ENCODE measurements at regions not wholly inside any gene's neighbourhood (a gene's known extent, or its start where the extent isn't known, plus 50 kb on each side); places are given as distances from the start of the nearest gene placed in this dataset.
A peak's percentile ranks its signal among the peaks of the same experiment; 100 is the strongest.

DNA sequence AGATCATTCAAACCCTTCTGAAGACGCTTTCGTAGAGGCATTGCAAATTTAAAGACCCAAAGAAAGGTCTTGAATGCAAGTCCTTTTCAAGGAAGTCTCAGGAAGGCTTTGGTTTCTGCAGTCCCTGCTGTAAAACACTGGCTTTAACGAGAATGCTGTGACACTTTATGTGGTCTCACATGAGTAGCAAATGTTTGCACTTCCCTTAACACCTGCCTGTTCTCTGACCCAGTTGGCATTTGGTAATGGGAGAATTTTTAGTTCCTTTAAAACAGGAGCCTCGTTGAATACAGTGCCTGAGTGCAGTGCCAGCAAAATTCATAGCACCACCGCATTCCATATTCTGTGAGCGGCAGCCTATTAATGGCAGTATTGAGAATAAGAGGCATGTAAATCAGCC is 330.5 kb upstream of the PRKX start:
- H3K27me3 Mint-ChIP-seq (ENCODE audit: low read depth, unreplicated experiment) = no peaks in the 10 kb centered on the region
- Histone ChIP-seq H3K4me3 (ENCODE audit: insufficient read depth, low read depth, low read length) (no peak overlapping the region), H4K20me1 (ENCODE audit: insufficient read depth, low read length) (no peaks in the 10 kb centered on the region), H3K9ac (ENCODE audit: low read length) (no peak overlapping the region), H3K79me2 (ENCODE audit: insufficient read depth, low read length) (no peaks in the 10 kb centered on the region), H3K9me3 (ENCODE audit: insufficient read depth, low read depth, low read length) (no peaks in the 10 kb centered on the region), H3K27ac (ENCODE audit: low read depth, low read length) (no peak overlapping the region), H3K27me3 (ENCODE audit: insufficient read depth, low read length) (no peaks in the 10 kb centered on the region), H3K4me2 (ENCODE audit: low read length) (no peak overlapping the region), H3K4me1 (ENCODE audit: insufficient read depth, low read length) (no peaks in the 10 kb centered on the region), H3K36me3 (ENCODE audit: insufficient read depth, low read length) (no peaks in the 10 kb centered on the region), H2AFZ (ENCODE audit: low read depth, low read length) (no peak overlapping the region)
- no peak overlapping the region for H3K27ac Mint-ChIP-seq (ENCODE audit: unreplicated experiment)
- FAIRE-seq (peak; percentile 97), DNase-seq (ENCODE audit: low read depth) (no peak)
- no peaks in the 10 kb centered on the region for H3K36me3 Mint-ChIP-seq (ENCODE audit: low read depth, unreplicated experiment)
- no peak overlapping the region for H3K4me3 Mint-ChIP-seq (ENCODE audit: unreplicated experiment)
- H3K4me1 Mint-ChIP-seq (ENCODE audit: low read depth, unreplicated experiment) = peaks cover 2% of the 10 kb centered on the region
- H3K9me3 Mint-ChIP-seq (ENCODE audit: unreplicated experiment) = no peaks in the 10 kb centered on the region
- TF ChIP-seq CTCF (IDR thresholded peaks at IDR 0.05; ENCODE audit: insufficient read depth, low read depth, low read length) (no peak), EZH2 (IDR thresholded peaks at IDR 0.05; ENCODE audit: insufficient read depth, low read length) (no peak)

DNA sequence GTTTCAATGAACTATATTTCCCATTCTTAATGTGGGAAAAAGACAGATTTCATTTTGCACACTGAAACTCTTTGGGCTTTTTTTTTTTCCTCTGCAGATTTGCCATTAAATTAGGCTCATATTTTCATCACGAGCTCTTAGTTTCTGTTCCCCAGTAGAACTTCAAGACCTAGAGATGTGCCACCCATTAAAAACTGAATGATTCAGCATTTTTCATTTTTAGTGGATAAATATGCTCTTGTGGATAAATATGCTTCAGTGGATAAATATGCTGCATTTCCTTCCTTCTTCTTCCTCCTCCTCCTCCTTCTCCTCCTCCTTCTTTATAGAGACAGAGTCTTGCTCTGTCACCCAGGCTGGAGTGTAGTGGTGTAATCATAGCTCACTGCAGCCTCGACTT is 322.4 kb upstream of the PRKX start:
- Mint-ChIP-seq H3K27ac (ENCODE audit: unreplicated experiment) (no peak overlapping the region), H3K27me3 (ENCODE audit: low read depth, unreplicated experiment) (no peaks in the 10 kb centered on the region)

More for the DNA sequence above, 322.4 kb upstream of the PRKX start:
- H3K9me3 Mint-ChIP-seq (ENCODE audit: unreplicated experiment) = no peaks in the 10 kb centered on the region
- Histone ChIP-seq H3K9me3 (ENCODE audit: insufficient read depth, low read depth, low read length) (no peaks in the 10 kb centered on the region), H3K36me3 (ENCODE audit: insufficient read depth, low read length) (no peaks in the 10 kb centered on the region), H4K20me1 (ENCODE audit: insufficient read depth, low read length) (no peaks in the 10 kb centered on the region), H3K4me3 (ENCODE audit: insufficient read depth, low read depth, low read length) (no peak overlapping the region), H2AFZ (ENCODE audit: low read depth, low read length) (no peak overlapping the region), H3K9ac (ENCODE audit: low read length) (no peak overlapping the region), H3K4me1 (ENCODE audit: insufficient read depth, low read length) (no peaks in the 10 kb centered on the region), H3K27me3 (ENCODE audit: insufficient read depth, low read length) (no peaks in the 10 kb centered on the region), H3K27ac (ENCODE audit: low read depth, low read length) (no peak overlapping the region), H3K4me2 (ENCODE audit: low read length) (no peak overlapping the region), H3K79me2 (ENCODE audit: insufficient read depth, low read length) (no peaks in the 10 kb centered on the region)
- H3K4me1 Mint-ChIP-seq (ENCODE audit: low read depth, unreplicated experiment) = no peaks in the 10 kb centered on the region
- no peaks in the 10 kb centered on the region for H3K36me3 Mint-ChIP-seq (ENCODE audit: low read depth, unreplicated experiment)
- no peak for TF ChIP-seq EZH2 (IDR thresholded peaks at IDR 0.05; ENCODE audit: insufficient read depth, low read length)
- no peak for TF ChIP-seq CTCF (IDR thresholded peaks at IDR 0.05; ENCODE audit: insufficient read depth, low read depth, low read length)
- H3K4me3 Mint-ChIP-seq (ENCODE audit: unreplicated experiment) = no peak overlapping the region
- FAIRE-seq (no peak), DNase-seq (ENCODE audit: low read depth) (no peak)

Measured in astrocyte (in vitro differentiated cells and primary cell).